Spinal cord (tissue), 9 donors: ENCODE measurements at regions not wholly inside any gene's neighbourhood (a gene's known extent, or its start where the extent isn't known, plus 50 kb on each side); places are given as distances from the start of the nearest gene placed in this dataset.
"Not testable (repeated sequence)": the region's sequence is repeated elsewhere in the genome, so short reads cannot be mapped to it uniquely, and the experiment has no call there.

ENCODE experiments used
- DNase-seq, 6 donors: peaks; one replicate each; pipeline versions ENCODE4 v3.0.0 to v3.0.0-alpha.2; 2013 to 2015; ENCODE audit warnings: low spot score in 6 of 6, low read depth in 4 of 6
- H3K27ac ChIP-seq: one replicate; pipeline ENCODE4 v1.5.1; 2013; ENCODE audit warnings: low read depth, low read length, control low read depth
- H3K27me3 ChIP-seq: one replicate; pipeline ENCODE4 v1.6.1; 2013; ENCODE audit warnings: low read length; ENCODE audit not compliant: control insufficient read depth, insufficient read depth
- H3K36me3 ChIP-seq: one replicate; pipeline ENCODE4 v1.6.1; 2013; ENCODE audit warnings: low read length; ENCODE audit not compliant: control insufficient read depth, insufficient read depth
- H3K4me1 ChIP-seq: one replicate; pipeline ENCODE4 v1.6.1; 2013; ENCODE audit warnings: low read length; ENCODE audit not compliant: control insufficient read depth, insufficient read depth
- H3K4me3 ChIP-seq: one replicate; pipeline ENCODE4 v1.5.1; 2013; ENCODE audit warnings: low read depth, low read length, control low read depth
- H3K9me3 ChIP-seq: one replicate; pipeline ENCODE4 v1.6.1; 2013; ENCODE audit warnings: low read length; ENCODE audit not compliant: control insufficient read depth, insufficient read depth
- WGBS: methylation state at CpG from one replicate; pipeline ENCODE4 v1.1.5; 2013; ENCODE audit warnings: missing lambda C conversion rate; ENCODE audit not compliant: insufficient coverage; 5-methylcytosine and 5-hydroxymethylcytosine counted together
- donor health status: healthy.

DNA sequence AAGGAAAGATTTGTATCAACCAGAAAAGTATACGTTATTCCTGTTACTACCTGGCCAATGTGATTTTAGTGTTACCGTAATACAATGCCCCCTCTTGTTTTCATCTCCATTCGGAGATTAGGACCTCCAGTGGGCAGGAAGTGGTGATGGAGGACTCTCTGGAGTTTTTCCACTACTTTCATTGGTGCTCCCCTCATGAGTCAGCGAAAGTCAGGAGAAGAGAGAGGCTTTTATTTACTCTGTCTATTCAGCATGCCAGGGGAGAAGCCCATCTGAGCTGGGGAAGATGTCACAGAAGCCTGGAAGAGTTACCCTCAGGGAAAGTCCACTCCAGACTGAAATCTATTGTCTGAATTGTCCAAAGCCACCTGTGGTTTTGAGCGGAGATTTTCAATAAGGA, 88.2 kb upstream of the THUMPD2 start:
- DNase-seq = no peak
- Histone ChIP-seq H3K27me3 (no peaks in the 10 kb centered on the region), H3K4me3 (no peak overlapping the region), H3K36me3 (no peaks in the 10 kb centered on the region), H3K9me3 (peaks cover 6% of the 10 kb centered on the region), H3K4me1 (peaks cover 4% of the 10 kb centered on the region), H3K27ac (no peak overlapping the region)
- WGBS = 100% methylated on average over 1 of the region's 5 CpGs

GRCh38 chr2:39865751-39866150, 86.7 kb upstream of the THUMPD2 start:
- no peaks in the 10 kb centered on the region for H3K36me3 ChIP-seq
- no peaks in the 10 kb centered on the region for H3K27me3 ChIP-seq
- H3K27ac ChIP-seq = no peak overlapping the region
- H3K9me3 ChIP-seq = peaks cover 6% of the 10 kb centered on the region
- no peak for DNase-seq
- no peak overlapping the region for H3K4me3 ChIP-seq
- no peaks in the 10 kb centered on the region for H3K4me1 ChIP-seq
- 100% methylated on average over 1 of the region's 3 CpGs for WGBS

DNA sequence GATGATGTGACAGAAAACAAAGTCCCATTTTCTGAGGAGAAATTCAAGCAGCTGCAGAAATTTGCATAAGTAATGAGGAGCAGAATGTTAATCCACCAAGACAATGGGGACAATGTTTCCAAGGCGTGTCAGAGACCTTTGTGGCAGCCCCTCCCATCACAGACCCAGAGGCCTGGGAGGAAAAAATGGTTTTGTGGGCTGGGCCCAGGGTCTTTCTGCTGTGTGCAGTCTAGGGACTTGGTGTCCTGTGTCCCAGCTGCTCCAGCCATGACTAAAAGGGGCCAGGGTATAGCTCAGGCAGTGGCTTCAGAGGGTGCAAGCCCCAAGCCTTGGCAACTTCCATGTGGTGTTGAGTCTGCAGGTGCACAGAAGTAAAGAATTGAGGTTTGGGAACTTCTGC, 84.6 kb upstream of the THUMPD2 start:
- not testable (repeated sequence) for H3K27ac ChIP-seq, DNase-seq, H3K9me3 ChIP-seq, H3K27me3 ChIP-seq, H3K36me3 ChIP-seq, H3K4me1 ChIP-seq, H3K4me3 ChIP-seq
- WGBS = 63% methylated on average over 1 of the region's 1 CpG

GRCh38 chr2:39860538-39860937, 81.5 kb upstream of the THUMPD2 start:
- Histone ChIP-seq H3K4me1 (no peaks in the 10 kb centered on the region), H3K27me3 (no peaks in the 10 kb centered on the region), H3K36me3 (no peaks in the 10 kb centered on the region), H3K27ac (no peak overlapping the region), H3K4me3 (no peak overlapping the region), H3K9me3 (peaks cover 6% of the 10 kb centered on the region)
- no CpG with 5 or more reads among the region's 3 CpGs for WGBS
- DNase-seq = no peak

DNA sequence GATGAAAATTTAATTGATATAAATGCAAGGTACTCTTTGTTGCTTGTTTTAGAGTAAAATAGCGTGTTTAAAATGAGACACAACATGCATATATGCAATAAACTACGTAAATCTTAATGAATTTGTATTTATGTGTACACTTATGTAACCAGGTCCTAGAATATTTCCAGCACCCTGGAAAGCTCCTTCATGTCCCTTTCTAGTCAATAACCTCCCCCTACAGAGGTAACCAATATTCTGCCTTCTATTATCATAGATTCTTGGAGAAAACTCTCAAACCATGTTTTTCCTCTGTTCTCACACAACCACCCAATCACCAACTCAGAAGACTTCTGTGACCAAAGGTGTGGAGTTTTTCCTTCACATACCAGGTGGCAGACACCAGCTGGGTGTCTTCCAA, 79.6 kb upstream of the THUMPD2 start:
- Histone ChIP-seq H3K27me3 (no peaks in the 10 kb centered on the region), H3K36me3 (no peaks in the 10 kb centered on the region), H3K9me3 (peaks cover 2% of the 10 kb centered on the region), H3K4me1 (no peaks in the 10 kb centered on the region), H3K27ac (no peak overlapping the region), H3K4me3 (no peak overlapping the region)
- no CpG with 5 or more reads among the region's 2 CpGs for WGBS
- DNase-seq = no peak

DNA sequence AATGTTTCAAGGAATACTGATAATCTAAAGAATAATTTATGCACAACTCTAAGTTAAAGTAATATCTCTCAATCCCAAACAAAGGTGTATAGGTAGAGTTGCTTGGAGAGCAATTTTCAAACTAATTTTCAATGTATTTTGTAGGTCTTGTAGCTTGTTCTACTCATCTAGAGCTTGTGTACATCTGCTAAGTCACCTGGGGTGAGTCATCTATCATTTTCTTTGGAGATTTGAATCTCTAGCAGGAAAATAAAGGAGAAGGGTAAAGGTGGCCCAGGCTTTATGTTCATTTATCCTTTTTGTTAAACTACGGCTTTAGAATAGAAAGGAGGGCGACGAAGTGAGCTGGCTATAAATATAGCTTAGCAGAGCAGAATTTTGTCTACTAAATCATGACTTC, 76.8 kb upstream of the THUMPD2 start:
- H3K36me3 ChIP-seq = no peaks in the 10 kb centered on the region
- WGBS = 60% methylated on average over 1 of the region's 3 CpGs
- no peak for DNase-seq
- H3K9me3 ChIP-seq = no peaks in the 10 kb centered on the region
- peaks cover 5% of the 10 kb centered on the region for H3K4me1 ChIP-seq
- H3K27me3 ChIP-seq = no peaks in the 10 kb centered on the region
- H3K27ac ChIP-seq = no peak overlapping the region
- no peak overlapping the region for H3K4me3 ChIP-seq

GRCh38 chr2:39854771-39855170, 75.7 kb upstream of the THUMPD2 start:
- no peak for DNase-seq

DNA sequence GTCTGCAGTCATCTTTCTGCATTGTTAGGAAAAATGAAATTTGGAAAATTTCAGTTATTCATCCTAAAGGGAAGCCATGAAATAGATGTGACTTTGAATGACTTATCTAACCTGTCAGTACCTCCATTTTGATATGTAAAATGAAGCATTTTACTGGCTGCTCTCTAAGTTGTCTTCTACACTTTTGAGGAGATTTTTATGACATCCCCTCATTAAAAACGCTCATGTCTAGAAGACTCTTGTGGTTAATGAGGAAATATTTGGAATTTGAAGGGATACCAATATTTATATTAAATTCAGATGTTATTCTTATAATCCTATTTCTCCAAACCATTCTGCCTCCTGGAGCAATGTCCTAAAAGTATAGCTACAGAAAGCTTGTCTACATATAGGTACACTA, 73.8 kb upstream of the THUMPD2 start:
- no peak overlapping the region for H3K27ac ChIP-seq
- no peak for DNase-seq
- peaks cover 5% of the 10 kb centered on the region for H3K4me1 ChIP-seq
- H3K9me3 ChIP-seq = no peaks in the 10 kb centered on the region
- no peaks in the 10 kb centered on the region for H3K36me3 ChIP-seq
- H3K4me3 ChIP-seq = no peak overlapping the region
- no peaks in the 10 kb centered on the region for H3K27me3 ChIP-seq
- no CpG with 5 or more reads among the region's 1 CpG for WGBS

More at GRCh38 chr2:39854771-39855170, 75.7 kb upstream of the THUMPD2 start:
- Histone ChIP-seq H3K36me3 (no peaks in the 10 kb centered on the region), H3K27ac (no peak overlapping the region), H3K27me3 (no peaks in the 10 kb centered on the region), H3K4me1 (peaks cover 5% of the 10 kb centered on the region), H3K4me3 (no peak overlapping the region), H3K9me3 (no peaks in the 10 kb centered on the region)
- WGBS = 93% methylated on average over 3 of the region's 5 CpGs

GRCh38 chr2:39851651-39852110, 72.6 kb upstream of the THUMPD2 start:
- Histone ChIP-seq H3K27ac (no peak overlapping the region), H3K4me3 (no peak overlapping the region), H3K4me1 (peaks cover 5% of the 10 kb centered on the region), H3K9me3 (no peaks in the 10 kb centered on the region), H3K36me3 (no peaks in the 10 kb centered on the region), H3K27me3 (no peaks in the 10 kb centered on the region)
- DNase-seq = peak in 4 of 6 donors; percentile 10 to 79 (median 33)
- no CpG with 5 or more reads among the region's 3 CpGs for WGBS

- Histone ChIP-seq H3K27ac (no peak overlapping the region), H3K9me3 (no peaks in the 10 kb centered on the region), H3K4me1 (peaks cover 5% of the 10 kb centered on the region), H3K27me3 (no peaks in the 10 kb centered on the region), H3K4me3 (peak overlapping the region; percentile 7), H3K36me3 (no peaks in the 10 kb centered on the region)
- WGBS = 47% methylated on average over 7 of the region's 8 CpGs
- peak in 3 of 6 donors; percentile 10 to 69 (median 26) for DNase-seq
These were observed 72.2 kb upstream of the THUMPD2 start for GRCh38 chr2:39851251-39851650.
